BJ (cell line): ENCODE measurements at regions not wholly inside any gene's neighbourhood (a gene's known extent, or its start where the extent isn't known, plus 50 kb on each side); places are given as distances from the start of the nearest gene placed in this dataset.
A peak's percentile ranks its signal among the peaks of the same experiment; 100 is the strongest.
"Not testable (repeated sequence)": the region's sequence is repeated elsewhere in the genome, so short reads cannot be mapped to it uniquely, and the experiment has no call there.

ENCODE experiments used
- CTCF ChIA-PET: fragments of 350-600 bp; formaldehyde crosslinking; extraction: SDS; loops from one replicate; lab custom pipeline; 2021; ENCODE audit warnings: antibody characterized with exemption, inconsistent platforms; lab: Yijun Ruan, JAX
- POLR2A ChIA-PET: fragments of 300-600 bp; sonication (Branson Sonifier 250); formaldehyde crosslinking; extraction: SDS; loops from one replicate; lab custom pipeline; 2021; ENCODE audit warnings: antibody characterized with exemption; lab: Charles Lee
- DNase-seq: peaks from one replicate; pipeline ENCODE4 v3.0.0-alpha.2; 2011; ENCODE audit warnings: low read depth
- H3K27me3 ChIP-seq: 2 replicates; pipeline ENCODE4 v1.6.0; 2011; ENCODE audit warnings: low read length; ENCODE audit not compliant: control insufficient read depth, insufficient read depth
- H3K36me3 ChIP-seq: 2 replicates; pipeline ENCODE4 v1.5.1; 2011; ENCODE audit warnings: low read length; ENCODE audit not compliant: control insufficient read depth, insufficient read depth
- H3K4me3 ChIP-seq: 2 replicates; pipeline ENCODE4 v1.5.1; 2011; ENCODE audit warnings: low read depth, mild to moderate bottlenecking, control low read depth, low read length
- TF ChIP-seq, protein P1 (sequence below): IDR thresholded peaks from 2 replicates; pipeline ENCODE4 v1.5.1; 2011; ENCODE audit warnings: low read depth, mild to moderate bottlenecking, control low read depth, inconsistent platforms, low read length, moderate library complexity; ENCODE audit not compliant: insufficient read depth

DNA sequence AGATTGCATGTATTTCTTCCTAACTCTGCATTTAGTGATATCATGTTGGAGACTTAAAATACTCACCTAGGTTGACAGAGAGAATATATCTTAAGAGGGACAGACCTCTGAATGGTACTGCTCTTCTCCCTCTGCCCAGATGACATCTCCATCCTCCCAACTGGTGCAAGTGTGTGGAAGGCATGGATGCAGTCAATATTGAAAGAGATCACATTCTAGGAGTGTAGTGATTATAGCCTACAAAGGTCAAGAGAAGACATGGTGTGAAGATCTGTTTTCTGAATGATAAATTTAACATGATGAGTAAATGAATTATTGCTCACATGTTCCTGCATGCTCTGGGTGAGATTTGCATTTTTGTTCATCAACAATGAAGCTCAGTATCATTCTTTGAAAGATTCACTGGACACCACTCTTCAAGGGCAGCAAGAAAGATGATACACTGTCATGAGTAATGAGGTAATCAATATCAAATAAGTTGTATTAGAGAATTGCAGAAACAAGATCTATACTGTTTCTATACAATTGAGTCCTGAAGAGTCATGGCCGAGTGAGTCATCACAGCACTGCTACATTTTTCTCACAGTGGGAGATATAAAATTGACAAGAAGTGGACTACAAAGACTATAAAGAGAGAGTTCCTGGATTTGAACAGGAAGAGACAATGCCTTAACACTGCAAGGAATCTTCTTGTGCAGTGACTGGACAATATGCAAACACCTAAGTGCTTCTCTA is 183.3 kb upstream of the KRR1 start:
- Histone ChIP-seq H3K36me3 (no peaks in the 10 kb centered on the region), H3K4me3 (no peak overlapping the region), H3K27me3 (no peaks in the 10 kb centered on the region)
- TF ChIP-seq, protein P1, sequence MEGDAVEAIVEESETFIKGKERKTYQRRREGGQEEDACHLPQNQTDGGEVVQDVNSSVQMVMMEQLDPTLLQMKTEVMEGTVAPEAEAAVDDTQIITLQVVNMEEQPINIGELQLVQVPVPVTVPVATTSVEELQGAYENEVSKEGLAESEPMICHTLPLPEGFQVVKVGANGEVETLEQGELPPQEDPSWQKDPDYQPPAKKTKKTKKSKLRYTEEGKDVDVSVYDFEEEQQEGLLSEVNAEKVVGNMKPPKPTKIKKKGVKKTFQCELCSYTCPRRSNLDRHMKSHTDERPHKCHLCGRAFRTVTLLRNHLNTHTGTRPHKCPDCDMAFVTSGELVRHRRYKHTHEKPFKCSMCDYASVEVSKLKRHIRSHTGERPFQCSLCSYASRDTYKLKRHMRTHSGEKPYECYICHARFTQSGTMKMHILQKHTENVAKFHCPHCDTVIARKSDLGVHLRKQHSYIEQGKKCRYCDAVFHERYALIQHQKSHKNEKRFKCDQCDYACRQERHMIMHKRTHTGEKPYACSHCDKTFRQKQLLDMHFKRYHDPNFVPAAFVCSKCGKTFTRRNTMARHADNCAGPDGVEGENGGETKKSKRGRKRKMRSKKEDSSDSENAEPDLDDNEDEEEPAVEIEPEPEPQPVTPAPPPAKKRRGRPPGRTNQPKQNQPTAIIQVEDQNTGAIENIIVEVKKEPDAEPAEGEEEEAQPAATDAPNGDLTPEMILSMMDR = no peak
- POLR2A ChIA-PET = no interaction called here
- CTCF ChIA-PET = no interaction called here
- no peak for DNase-seq

DNA sequence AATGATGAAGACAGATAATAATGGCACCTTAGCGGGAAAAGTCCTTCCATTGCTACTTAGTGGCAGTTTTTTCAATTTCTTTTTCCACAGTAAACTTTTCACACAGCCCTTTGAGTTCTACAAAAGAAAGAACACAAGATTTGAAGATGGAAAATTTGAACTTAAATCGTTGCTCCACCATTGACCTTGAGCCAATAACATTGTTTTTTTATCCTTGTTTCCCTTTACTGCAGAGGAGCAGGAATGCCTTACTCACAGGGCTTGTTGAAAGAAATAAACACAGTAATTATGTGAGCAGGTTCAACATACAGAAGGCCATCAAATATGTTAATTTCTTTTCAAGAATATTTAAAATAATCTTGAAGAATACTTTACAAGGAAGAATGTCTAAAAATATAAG is 181.5 kb upstream of the KRR1 start:
- CTCF ChIA-PET = no interaction called here
- H3K27me3 ChIP-seq = no peaks in the 10 kb centered on the region
- no peak for DNase-seq
- no peaks in the 10 kb centered on the region for H3K36me3 ChIP-seq
- no peak overlapping the region for H3K4me3 ChIP-seq
- POLR2A ChIA-PET = no interaction called here
- TF ChIP-seq, protein P1 = no peak

- H3K4me3 ChIP-seq = no peak overlapping the region
- POLR2A ChIA-PET = no interaction called here
- CTCF ChIA-PET = no interaction called here
Measured at GRCh38 chr12:75690296-75690955, 179.0 kb upstream of the KRR1 start.

DNA sequence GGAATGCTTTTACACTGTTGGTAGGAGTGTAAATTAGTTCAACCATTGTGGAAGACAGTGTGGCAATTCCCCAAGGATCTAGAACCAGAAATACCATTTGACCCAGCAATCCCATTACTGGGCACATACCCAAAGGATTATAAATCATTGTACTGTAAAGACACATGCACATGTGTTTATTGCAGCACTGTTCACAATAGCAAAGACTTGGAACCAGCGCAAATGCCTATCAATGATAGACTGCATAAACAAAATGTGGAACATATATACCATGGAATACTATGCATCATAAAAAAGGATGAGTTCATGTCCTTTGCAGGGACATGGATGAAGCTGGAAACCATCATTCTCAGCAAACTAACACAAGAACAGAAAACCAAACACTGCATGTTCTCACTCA is 174.8 kb upstream of the KRR1 start:
- CTCF ChIA-PET, POLR2A ChIA-PET, DNase-seq: not testable (repeated sequence)

More at GRCh38 chr12:75690296-75690955, 179.0 kb upstream of the KRR1 start:
- Histone ChIP-seq H3K36me3 (no peaks in the 10 kb centered on the region), H3K27me3 (no peaks in the 10 kb centered on the region)
- DNase-seq = peak; percentile 91
- TF ChIP-seq, protein P1 = no peak

GRCh38 chr12:75685617-75686225 is 174.3 kb upstream of the KRR1 start:
- no peaks in the 10 kb centered on the region for H3K36me3 ChIP-seq
- H3K27me3 ChIP-seq = no peaks in the 10 kb centered on the region
- TF ChIP-seq, protein P1 = no peak
- ChIA-PET CTCF (no interaction called here), POLR2A (no interaction called here)
- H3K4me3 ChIP-seq = no peak overlapping the region
- DNase-seq = no peak

More for the DNA sequence above, 174.8 kb upstream of the KRR1 start:
- not testable (repeated sequence) for H3K36me3 ChIP-seq, H3K4me3 ChIP-seq, H3K27me3 ChIP-seq
